Adrenal gland (tissue), 5 donors: ENCODE measurements at regions not wholly inside any gene's neighbourhood (a gene's known extent, or its start where the extent isn't known, plus 50 kb on each side); places are given as distances from the start of the nearest gene placed in this dataset.

Experiments
- POLR2A ChIP-seq, 2 donors: fragments of 450-650 bp; IDR thresholded peaks; one replicate each; pipeline ENCODE4 v1.6.1; 2017; ENCODE audit warnings: antibody characterized with exemption in 2 of 2, mild to moderate bottlenecking in 2 of 2, moderate library complexity in 1 of 2
- TF ChIP-seq, protein P1 (sequence below), 6 experiments: fragments of 450-650 bp in 4 of 6; fragments of 200-600 bp in 2 of 6; sonication (generic) in 1 of 6; IDR thresholded peaks; 1 replicate in 5 of 6; 2 replicates in 1 of 6; pipeline versions ENCODE4 v1.5.1 to v1.8.0; 2016 to 2021; ENCODE audit warnings: antibody characterized with exemption in 6 of 6, mild to moderate bottlenecking in 2 of 6, moderate library complexity in 1 of 6
- donor health status: DM: no; HTN: no; CAD: no.

DNA sequence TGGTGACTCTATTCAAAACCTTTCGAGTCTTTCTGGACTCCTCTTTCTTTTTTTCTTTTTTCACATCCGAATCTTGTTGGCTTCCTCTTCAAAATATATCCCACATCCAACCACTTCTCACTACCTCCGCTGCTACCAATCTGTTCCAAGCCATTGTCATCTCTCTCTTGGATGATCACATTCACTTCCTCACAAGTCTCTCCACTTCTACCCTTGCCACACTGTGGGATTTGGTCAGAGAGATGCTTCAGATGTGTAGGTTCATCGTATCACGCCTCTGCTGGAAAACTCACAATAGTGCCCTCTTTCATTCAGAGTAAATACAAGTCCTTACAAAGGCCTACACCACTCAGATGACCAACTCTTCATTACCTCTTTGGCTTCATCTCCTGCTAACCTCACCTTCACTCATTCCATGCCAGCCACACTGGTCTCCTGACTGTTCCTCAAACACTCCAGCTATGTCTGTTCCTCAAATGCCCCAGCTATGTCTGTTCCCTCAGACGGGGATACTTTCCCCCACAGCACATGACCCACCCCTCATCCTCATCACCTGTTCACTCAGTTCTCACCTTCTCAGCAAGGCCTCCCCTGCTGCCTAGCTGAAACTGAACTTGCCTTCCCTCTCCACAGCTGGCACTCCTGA lies 67.2 kb upstream of the PELI1 start:
- TF ChIP-seq, protein P1, sequence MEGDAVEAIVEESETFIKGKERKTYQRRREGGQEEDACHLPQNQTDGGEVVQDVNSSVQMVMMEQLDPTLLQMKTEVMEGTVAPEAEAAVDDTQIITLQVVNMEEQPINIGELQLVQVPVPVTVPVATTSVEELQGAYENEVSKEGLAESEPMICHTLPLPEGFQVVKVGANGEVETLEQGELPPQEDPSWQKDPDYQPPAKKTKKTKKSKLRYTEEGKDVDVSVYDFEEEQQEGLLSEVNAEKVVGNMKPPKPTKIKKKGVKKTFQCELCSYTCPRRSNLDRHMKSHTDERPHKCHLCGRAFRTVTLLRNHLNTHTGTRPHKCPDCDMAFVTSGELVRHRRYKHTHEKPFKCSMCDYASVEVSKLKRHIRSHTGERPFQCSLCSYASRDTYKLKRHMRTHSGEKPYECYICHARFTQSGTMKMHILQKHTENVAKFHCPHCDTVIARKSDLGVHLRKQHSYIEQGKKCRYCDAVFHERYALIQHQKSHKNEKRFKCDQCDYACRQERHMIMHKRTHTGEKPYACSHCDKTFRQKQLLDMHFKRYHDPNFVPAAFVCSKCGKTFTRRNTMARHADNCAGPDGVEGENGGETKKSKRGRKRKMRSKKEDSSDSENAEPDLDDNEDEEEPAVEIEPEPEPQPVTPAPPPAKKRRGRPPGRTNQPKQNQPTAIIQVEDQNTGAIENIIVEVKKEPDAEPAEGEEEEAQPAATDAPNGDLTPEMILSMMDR (IDR thresholded peaks at IDR 0.05), result no peak
- no peak for TF ChIP-seq POLR2A (IDR thresholded peaks at IDR 0.05)
